ENCODE measurements at regions not wholly inside any gene's neighbourhood (a gene's known extent, or its start where the extent isn't known, plus 50 kb on each side); places are given as distances from the start of the nearest gene placed in this dataset.

DNA sequence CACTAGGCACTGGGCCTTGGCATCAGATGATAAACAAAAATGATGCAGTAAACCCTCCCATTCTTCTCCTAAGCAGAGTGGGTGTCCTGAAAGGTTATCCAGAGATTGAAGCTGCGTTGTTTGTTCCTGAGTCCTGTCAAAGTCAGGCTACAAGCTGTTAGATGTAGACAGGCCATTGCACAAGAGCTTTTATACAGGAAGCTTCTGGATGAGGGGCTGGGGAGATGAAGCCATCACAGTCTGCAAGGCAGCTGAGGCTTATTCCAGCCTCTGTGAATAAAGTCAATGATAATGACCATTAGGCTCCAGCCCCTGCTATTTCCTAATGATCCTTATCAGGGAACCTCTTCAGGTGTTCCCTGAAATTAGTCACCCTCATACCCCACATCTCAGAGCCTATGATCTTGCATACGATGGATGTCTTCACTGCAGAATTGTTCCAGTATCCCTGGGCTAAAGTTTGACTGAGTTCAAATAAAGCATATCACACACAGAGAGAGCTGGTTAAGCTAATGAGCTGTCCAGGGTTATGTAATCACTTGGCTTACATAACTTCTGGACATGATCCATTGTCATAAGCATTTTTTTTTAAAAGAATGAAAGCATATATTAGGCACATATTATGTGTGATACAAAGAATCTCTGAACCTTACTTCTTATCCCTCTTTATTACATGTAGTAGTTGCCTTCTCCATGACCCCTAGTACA is 337.1 kb upstream of the OR4E1 start:
- DNase-seq (ENCODE audit: low read depth, low spot score): no peak
- in situ Hi-C loops (cut with HindIII; ENCODE audit: low sequenced_read_pairs): no loop called here
- TF ChIP-seq, protein P1, sequence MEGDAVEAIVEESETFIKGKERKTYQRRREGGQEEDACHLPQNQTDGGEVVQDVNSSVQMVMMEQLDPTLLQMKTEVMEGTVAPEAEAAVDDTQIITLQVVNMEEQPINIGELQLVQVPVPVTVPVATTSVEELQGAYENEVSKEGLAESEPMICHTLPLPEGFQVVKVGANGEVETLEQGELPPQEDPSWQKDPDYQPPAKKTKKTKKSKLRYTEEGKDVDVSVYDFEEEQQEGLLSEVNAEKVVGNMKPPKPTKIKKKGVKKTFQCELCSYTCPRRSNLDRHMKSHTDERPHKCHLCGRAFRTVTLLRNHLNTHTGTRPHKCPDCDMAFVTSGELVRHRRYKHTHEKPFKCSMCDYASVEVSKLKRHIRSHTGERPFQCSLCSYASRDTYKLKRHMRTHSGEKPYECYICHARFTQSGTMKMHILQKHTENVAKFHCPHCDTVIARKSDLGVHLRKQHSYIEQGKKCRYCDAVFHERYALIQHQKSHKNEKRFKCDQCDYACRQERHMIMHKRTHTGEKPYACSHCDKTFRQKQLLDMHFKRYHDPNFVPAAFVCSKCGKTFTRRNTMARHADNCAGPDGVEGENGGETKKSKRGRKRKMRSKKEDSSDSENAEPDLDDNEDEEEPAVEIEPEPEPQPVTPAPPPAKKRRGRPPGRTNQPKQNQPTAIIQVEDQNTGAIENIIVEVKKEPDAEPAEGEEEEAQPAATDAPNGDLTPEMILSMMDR (IDR thresholded peaks at IDR 0.05; ENCODE audit: low read depth, low read length): no peak
- H3K4me3 ChIP-seq (ENCODE audit: low read depth, low read length): no peak overlapping the region

DNA sequence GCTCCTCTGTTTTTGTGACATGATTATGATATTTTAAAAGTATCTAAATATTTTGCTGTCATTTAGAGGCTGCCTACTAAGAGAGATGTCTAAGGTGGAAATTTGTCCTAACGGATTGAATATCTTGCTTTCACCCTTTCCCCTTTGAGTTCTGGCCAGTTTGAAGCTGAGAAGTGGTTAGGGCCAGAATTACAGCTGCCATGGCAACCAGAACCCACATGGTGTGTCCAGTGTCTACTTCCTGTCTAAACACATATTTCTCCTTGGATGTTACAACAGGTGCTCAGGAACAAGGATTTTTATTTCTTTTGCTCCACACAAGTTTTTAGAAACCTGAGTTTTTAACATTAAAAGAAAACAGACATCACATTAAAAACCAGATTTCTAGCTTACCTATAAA is 335.1 kb upstream of the OR4E1 start:
- no peak for DNase-seq (ENCODE audit: low read depth, low spot score)
- TF ChIP-seq, protein P1 (IDR thresholded peaks at IDR 0.05; ENCODE audit: low read depth, low read length): no peak
- no peak overlapping the region for H3K4me3 ChIP-seq (ENCODE audit: low read depth, low read length)
- in situ Hi-C loops (cut with HindIII; ENCODE audit: low sequenced_read_pairs): no loop called here

DNA sequence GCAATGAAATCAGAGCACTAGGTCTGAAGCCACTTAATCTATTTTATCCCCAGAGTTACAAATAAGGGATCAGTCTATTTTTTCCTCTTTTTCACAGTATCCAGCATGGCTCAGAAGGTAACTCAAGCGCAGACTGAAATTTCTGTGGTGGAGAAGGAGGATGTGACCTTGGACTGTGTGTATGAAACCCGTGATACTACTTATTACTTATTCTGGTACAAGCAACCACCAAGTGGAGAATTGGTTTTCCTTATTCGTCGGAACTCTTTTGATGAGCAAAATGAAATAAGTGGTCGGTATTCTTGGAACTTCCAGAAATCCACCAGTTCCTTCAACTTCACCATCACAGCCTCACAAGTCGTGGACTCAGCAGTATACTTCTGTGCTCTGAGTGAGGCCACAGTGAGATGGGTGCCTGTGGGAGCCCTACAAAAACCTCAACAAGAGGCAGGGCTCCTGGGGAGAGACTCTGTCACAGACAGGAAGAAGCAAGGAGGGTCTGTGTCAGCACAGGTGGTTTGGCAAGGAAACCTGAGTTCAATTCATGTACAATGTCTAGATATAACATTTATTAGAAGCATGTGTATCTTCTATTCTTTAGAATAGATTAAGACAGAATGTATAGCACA is 334.3 kb upstream of the OR4E1 start:
- no peak overlapping the region for H3K4me3 ChIP-seq (ENCODE audit: low read depth, low read length)
- DNase-seq (ENCODE audit: low read depth, low spot score): no peak
- in situ Hi-C loops (cut with HindIII; ENCODE audit: low sequenced_read_pairs): no loop called here
- TF ChIP-seq, protein P1 (IDR thresholded peaks at IDR 0.05; ENCODE audit: low read depth, low read length): no peak

DNA sequence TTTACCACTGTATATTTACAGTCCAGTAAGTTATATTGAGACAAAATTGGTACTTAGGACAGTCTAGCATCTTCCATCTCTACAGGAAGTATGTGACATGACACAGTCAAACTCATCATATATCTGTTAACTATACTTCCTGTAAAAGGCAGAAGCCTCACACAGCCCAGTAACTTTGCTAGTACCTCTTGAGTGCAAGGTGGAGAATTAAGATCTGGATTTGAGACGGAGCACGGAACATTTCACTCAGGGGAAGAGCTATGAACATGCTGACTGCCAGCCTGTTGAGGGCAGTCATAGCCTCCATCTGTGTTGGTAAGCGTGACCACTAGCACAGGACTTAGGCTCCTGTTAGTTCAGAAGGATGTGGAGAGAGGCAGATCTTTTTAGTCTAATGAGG is 333.7 kb upstream of the OR4E1 start:
- no peak overlapping the region for H3K4me3 ChIP-seq (ENCODE audit: low read depth, low read length)
- no peak for DNase-seq (ENCODE audit: low read depth, low spot score)
- TF ChIP-seq, protein P1 (IDR thresholded peaks at IDR 0.05; ENCODE audit: low read depth, low read length): no peak
- in situ Hi-C loops (cut with HindIII; ENCODE audit: low sequenced_read_pairs): no loop called here

DNA sequence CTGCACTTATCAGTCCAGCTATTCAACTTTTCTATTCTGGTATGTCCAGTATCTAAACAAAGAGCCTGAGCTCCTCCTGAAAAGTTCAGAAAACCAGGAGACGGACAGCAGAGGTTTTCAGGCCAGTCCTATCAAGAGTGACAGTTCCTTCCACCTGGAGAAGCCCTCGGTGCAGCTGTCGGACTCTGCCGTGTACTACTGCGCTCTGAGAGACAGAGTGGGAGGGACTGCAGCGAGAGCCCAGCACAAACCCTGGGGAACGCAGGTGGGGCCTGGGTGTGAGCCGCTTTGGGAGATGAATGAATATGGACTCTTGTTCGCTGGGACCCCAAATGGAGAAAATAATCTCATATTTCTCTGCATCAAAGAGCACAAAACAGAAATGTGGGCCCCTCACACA is 329.8 kb upstream of the OR4E1 start:
- no peak overlapping the region for H3K4me3 ChIP-seq (ENCODE audit: low read depth, low read length)
- DNase-seq (ENCODE audit: low read depth, low spot score): no peak
- in situ Hi-C loops (cut with HindIII; ENCODE audit: low sequenced_read_pairs): no loop called here
- TF ChIP-seq, protein P1 (IDR thresholded peaks at IDR 0.05; ENCODE audit: low read depth, low read length): no peak

DNA sequence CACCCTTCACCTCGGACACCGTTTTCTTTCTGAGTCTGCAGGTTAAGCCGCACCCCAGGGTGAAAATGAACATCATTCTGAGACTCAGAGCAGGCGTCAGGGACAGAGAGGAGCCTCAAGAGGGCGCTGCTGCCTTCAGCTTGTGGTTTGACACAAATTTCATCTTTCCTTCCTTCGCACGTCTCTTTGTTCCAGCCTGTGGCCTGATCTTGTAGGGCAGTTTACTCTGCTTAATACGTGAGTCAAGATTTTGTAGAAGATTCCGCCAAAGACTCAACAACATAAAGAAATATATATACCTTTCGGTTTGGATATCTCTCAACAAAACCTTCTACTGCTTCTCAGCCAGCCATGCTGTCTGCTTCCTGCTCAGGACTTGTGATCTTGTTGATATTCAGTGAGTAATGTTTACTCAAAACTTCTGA is 329.3 kb upstream of the OR4E1 start:
- no peak overlapping the region for H3K4me3 ChIP-seq (ENCODE audit: low read depth, low read length)
- no peak for DNase-seq (ENCODE audit: low read depth, low spot score)
- TF ChIP-seq, protein P1 (IDR thresholded peaks at IDR 0.05; ENCODE audit: low read depth, low read length): peak; percentile 17
- in situ Hi-C loops (cut with HindIII; ENCODE audit: low sequenced_read_pairs): no loop called here

Data from astrocyte of the spinal cord (primary cell).